Stimulated activated CD8-positive, alpha-beta memory T cell treated with anti-CD3 and anti-CD28 coated beads, Interleukin-7, amount 100 ng/mL, for 1 hour (primary cell): ENCODE measurements at regions not wholly inside any gene's neighbourhood (a gene's known extent, or its start where the extent isn't known, plus 50 kb on each side); places are given as distances from the start of the nearest gene placed in this dataset.
"Not testable (repeated sequence)": the region's sequence is repeated elsewhere in the genome, so short reads cannot be mapped to it uniquely, and the experiment has no call there.

Experiments used
- DNase-seq, 2 donors: peaks; one replicate each; pipeline ENCODE4 v3.0.0-alpha.2; 2020; ENCODE audit warnings: low read depth in 2 of 2

- not testable (repeated sequence) for DNase-seq
These were observed 73.5 kb downstream of the NPIPA8 start for GRCh38 chr16:18263046-18263445.

GRCh38 chr16:18261848-18262247 lies 74.7 kb downstream of the NPIPA8 start:
- not testable (repeated sequence) for DNase-seq

GRCh38 chr16:18259496-18260176 lies 76.9 kb downstream of the NPIPA8 start:
- not testable (repeated sequence) for DNase-seq

GRCh38 chr16:18252943-18253342 lies 83.6 kb downstream of the NPIPA8 start:
- DNase-seq = not testable (repeated sequence)

- DNase-seq = not testable (repeated sequence)
These were observed 106.0 kb downstream of the NPIPA8 start for GRCh38 chr16:18230505-18230904.

GRCh38 chr16:18222054-18223009 lies 114.2 kb downstream of the NPIPA8 start:
- DNase-seq = not testable (repeated sequence)

- not testable (repeated sequence) for DNase-seq
These were observed 118.8 kb downstream of the NPIPA8 start for GRCh38 chr16:18217741-18218140.

- not testable (repeated sequence) for DNase-seq
These were observed 119.7 kb downstream of the NPIPA8 start for GRCh38 chr16:18216814-18217213.

GRCh38 chr16:18213810-18214209 lies 122.7 kb downstream of the NPIPA8 start:
- DNase-seq = not testable (repeated sequence)

- not testable (repeated sequence) for DNase-seq
These were observed 125.0 kb downstream of the NPIPA8 start for GRCh38 chr16:18211505-18211904.

- DNase-seq = not testable (repeated sequence)
These were observed 131.8 kb downstream of the NPIPA8 start for GRCh38 chr16:18204786-18205185.

- not testable (repeated sequence) for DNase-seq
These were observed 132.2 kb downstream of the NPIPA8 start for GRCh38 chr16:18204309-18204708.

GRCh38 chr16:18201511-18201910 lies 135.0 kb downstream of the NPIPA8 start:
- DNase-seq = not testable (repeated sequence)

- not testable (repeated sequence) for DNase-seq
These were observed 144.1 kb downstream of the NPIPA8 start for GRCh38 chr16:18192389-18192788.

- DNase-seq = not testable (repeated sequence)
These were observed 146.4 kb downstream of the NPIPA8 start for GRCh38 chr16:18190179-18190578.

- not testable (repeated sequence) for DNase-seq
These were observed 151.8 kb downstream of the NPIPA8 start for GRCh38 chr16:18184755-18185154.

- not testable (repeated sequence) for DNase-seq
These were observed 155.5 kb downstream of the NPIPA8 start for GRCh38 chr16:18181028-18181427.

- DNase-seq = not testable (repeated sequence)
These were observed 162.5 kb downstream of the NPIPA8 start for GRCh38 chr16:18173945-18174497.

GRCh38 chr16:18162293-18162692 lies 174.2 kb downstream of the NPIPA8 start:
- not testable (repeated sequence) for DNase-seq

- not testable (repeated sequence) for DNase-seq
These were observed 175.3 kb downstream of the NPIPA8 start for GRCh38 chr16:18161224-18161623.

- not testable (repeated sequence) for DNase-seq
These were observed 177.4 kb downstream of the NPIPA8 start for GRCh38 chr16:18159185-18159584.

GRCh38 chr16:18157854-18158253 lies 178.7 kb downstream of the NPIPA8 start:
- DNase-seq = not testable (repeated sequence)
